Transverse colon (tissue), 3 donors: ENCODE measurements at regions not wholly inside any gene's neighbourhood (a gene's known extent, or its start where the extent isn't known, plus 50 kb on each side); places are given as distances from the start of the nearest gene placed in this dataset.

ENCODE experiments used
- POLR2A ChIP-seq: fragments of 450-650 bp; IDR thresholded peaks from one replicate; pipeline ENCODE4 v1.6.1; 2016; ENCODE audit warnings: antibody characterized with exemption, mild to moderate bottlenecking, moderate library complexity
- TF ChIP-seq, protein P1 (sequence below), 5 experiments: fragments of 200-600 bp in 3 of 5; fragments of 450-650 bp in 2 of 5; sonication (generic) in 3 of 5; IDR thresholded peaks; 1 replicate in 2 of 5; 2 replicates in 3 of 5; pipeline ENCODE4 v1.5.1; 2016 to 2017; ENCODE audit warnings: antibody characterized with exemption in 5 of 5, inconsistent platforms in 3 of 5, mild to moderate bottlenecking in 2 of 5, moderate library complexity in 1 of 5

DNA sequence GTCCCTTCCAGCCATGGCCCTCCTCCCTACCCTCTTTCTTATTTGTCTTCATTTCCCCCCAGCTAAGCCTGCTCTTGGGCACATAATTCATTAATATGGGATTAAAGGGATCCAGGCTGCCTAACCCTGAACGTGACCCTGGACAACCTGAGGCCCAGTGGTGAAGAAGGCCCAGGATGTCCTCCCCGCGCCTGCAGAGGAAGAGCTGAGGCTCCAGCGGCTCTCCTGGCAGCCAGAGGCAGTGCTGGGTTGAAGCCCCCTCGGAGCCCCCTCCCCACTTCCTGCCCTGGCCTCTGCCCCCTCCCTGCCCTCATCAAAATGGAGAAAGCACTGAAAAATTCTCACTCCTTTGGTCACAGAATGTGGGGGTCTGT, 96.5 kb upstream of the ATP2B2 start:
- TF ChIP-seq POLR2A = no peak
- TF ChIP-seq, protein P1, sequence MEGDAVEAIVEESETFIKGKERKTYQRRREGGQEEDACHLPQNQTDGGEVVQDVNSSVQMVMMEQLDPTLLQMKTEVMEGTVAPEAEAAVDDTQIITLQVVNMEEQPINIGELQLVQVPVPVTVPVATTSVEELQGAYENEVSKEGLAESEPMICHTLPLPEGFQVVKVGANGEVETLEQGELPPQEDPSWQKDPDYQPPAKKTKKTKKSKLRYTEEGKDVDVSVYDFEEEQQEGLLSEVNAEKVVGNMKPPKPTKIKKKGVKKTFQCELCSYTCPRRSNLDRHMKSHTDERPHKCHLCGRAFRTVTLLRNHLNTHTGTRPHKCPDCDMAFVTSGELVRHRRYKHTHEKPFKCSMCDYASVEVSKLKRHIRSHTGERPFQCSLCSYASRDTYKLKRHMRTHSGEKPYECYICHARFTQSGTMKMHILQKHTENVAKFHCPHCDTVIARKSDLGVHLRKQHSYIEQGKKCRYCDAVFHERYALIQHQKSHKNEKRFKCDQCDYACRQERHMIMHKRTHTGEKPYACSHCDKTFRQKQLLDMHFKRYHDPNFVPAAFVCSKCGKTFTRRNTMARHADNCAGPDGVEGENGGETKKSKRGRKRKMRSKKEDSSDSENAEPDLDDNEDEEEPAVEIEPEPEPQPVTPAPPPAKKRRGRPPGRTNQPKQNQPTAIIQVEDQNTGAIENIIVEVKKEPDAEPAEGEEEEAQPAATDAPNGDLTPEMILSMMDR (IDR thresholded peaks at IDR 0.05) = no peak
